GM12878 (cell line): ENCODE measurements at regions not wholly inside any gene's neighbourhood (a gene's known extent, or its start where the extent isn't known, plus 50 kb on each side); places are given as distances from the start of the nearest gene placed in this dataset.

ENCODE experiments used
- ATAC-seq: fragments of 200-7000 bp; cut with Tn5 transposase; 3 replicates; pipeline ENCODE4 v1.9.1; 2020; ENCODE audit warnings: mild to moderate bottlenecking, moderate library complexity
- BruUV-seq: library from RNA; stranded (reverse); fragments of 400-500 nt; replicated peaks from 2 replicates; lab custom pipeline; 2021; lab: Mats Ljungman, UMichigan
- CTCF ChIA-PET: fragments of 300-600 bp; sonication (Branson Sonifier 250); formaldehyde crosslinking; extraction: SDS; loops from one replicate; lab custom pipeline; 2021; ENCODE audit warnings: inconsistent platforms; lab: Yijun Ruan, JAX
- POLR2A ChIA-PET: fragments of 350-600 bp; formaldehyde crosslinking; extraction: SDS; loops from one replicate; lab custom pipeline; 2021; ENCODE audit warnings: inconsistent platforms; lab: Charles Lee
- RAD21 ChIA-PET: fragments of 300-600 bp; sonication (Branson Sonifier 250); formaldehyde crosslinking; loops from one replicate; lab custom pipeline; 2023; ENCODE audit warnings: antibody characterized with exemption; ENCODE audit not compliant: unreplicated experiment; lab: Charles Lee
- SMC1A ChIA-PET: fragments of 300-600 bp; sonication (Branson Sonifier 250); formaldehyde crosslinking; loops from one replicate; lab custom pipeline; 2023; ENCODE audit not compliant: unreplicated experiment, uncharacterized antibody; lab: Charles Lee
- DNase-seq: peaks from one replicate; pipeline ENCODE4 v3.0.0-alpha.2; 2011; ENCODE audit warnings: low read depth, low spot score
- FAIRE-seq: peaks from 3 replicates; lab custom pipeline; 2011; peaks lifted over from hg19 to GRCh38; lab: Jason Lieb, UNC
- H2AFZ ChIP-seq: 2 replicates; pipeline ENCODE4 v1.6.0; 2011; ENCODE audit warnings: low read depth, low read length, control low read depth; ENCODE audit not compliant: control insufficient read depth
- H3K27ac ChIP-seq: 2 replicates; pipeline ENCODE4 v1.5.1; 2011; ENCODE audit warnings: control low read depth; ENCODE audit not compliant: control insufficient read depth, insufficient read depth
- H3K27me3 ChIP-seq, 2 experiments: replicated peaks in 1 of 2; 2 replicates each; pipeline versions ENCODE4 v1.6.0 to v1.6.1; 2011; ENCODE audit warnings: low read length in 1 of 2; ENCODE audit not compliant: control insufficient read depth in 2 of 2, insufficient read depth in 2 of 2
- H3K36me3 ChIP-seq, 2 experiments: 2 replicates each; pipeline ENCODE4 v1.5.1; 2011; ENCODE audit warnings: low read length in 1 of 2; ENCODE audit not compliant: control insufficient read depth in 2 of 2, insufficient read depth in 2 of 2
- H3K4me1 ChIP-seq: 2 replicates; pipeline ENCODE4 v1.6.1; 2011; ENCODE audit warnings: mild to moderate bottlenecking, low read length, moderate library complexity, mixed read lengths; ENCODE audit not compliant: control insufficient read depth, insufficient read depth
- H3K4me2 ChIP-seq: 2 replicates; pipeline ENCODE4 v1.6.0; 2011; ENCODE audit warnings: control low read depth; ENCODE audit not compliant: control insufficient read depth, insufficient read depth
- H3K4me3 ChIP-seq: fragments of 200-600 bp; sonication (generic); 2 replicates; pipeline ENCODE4 v1.5.1; 2016
- H3K79me2 ChIP-seq: 2 replicates; pipeline ENCODE4 v1.6.0; 2011; ENCODE audit warnings: low read length; ENCODE audit not compliant: control insufficient read depth, insufficient read depth
- H3K9ac ChIP-seq: 2 replicates; pipeline ENCODE4 v1.8.0; 2011; ENCODE audit warnings: low read length, control low read depth, mixed read lengths; ENCODE audit not compliant: control insufficient read depth, insufficient read depth
- H3K9me3 ChIP-seq: replicated peaks from 3 replicates; pipeline ENCODE4 v1.5.1; 2011; ENCODE audit warnings: mild to moderate bottlenecking, low read length; ENCODE audit not compliant: control insufficient read depth, insufficient read depth
- H4K20me1 ChIP-seq: 2 replicates; pipeline ENCODE4 v1.6.0; 2011; ENCODE audit not compliant: control insufficient read depth, insufficient read depth
- IKZF2 ChIP-seq, 2 experiments: fragments of 450-650 bp; IDR thresholded peaks; 2 replicates each; pipeline ENCODE4 v1.6.1; 2017; ENCODE audit warnings: mild to moderate bottlenecking in 2 of 2, moderate library complexity in 2 of 2
- KDM1A ChIP-seq: fragments of 200-600 bp; sonication (generic); IDR thresholded peaks from 2 replicates; pipeline ENCODE4 v1.6.1; 2016; ENCODE audit warnings: borderline replicate concordance
- RB1 ChIP-seq: fragments of 450-650 bp; formaldehyde crosslinking; IDR thresholded peaks from 2 replicates; pipeline ENCODE4 v1.6.1; 2017; ENCODE audit warnings: mild to moderate bottlenecking, borderline replicate concordance
- SIX5 ChIP-seq: IDR thresholded peaks from 2 replicates; pipeline ENCODE4 v1.6.1; 2011; ENCODE audit warnings: mild to moderate bottlenecking, low read depth, low read length, moderate library complexity; ENCODE audit not compliant: severe bottlenecking
- WGBS: methylation state at CpG from one replicate; pipeline ENCODE4 v1.1.6; 2016; ENCODE audit warnings: low lambda C conversion rate; ENCODE audit not compliant: insufficient replicate concordance, insufficient coverage; ENCODE audit errors: missing lambda C conversion rate; 5-methylcytosine and 5-hydroxymethylcytosine counted together
- in situ Hi-C: fragments of 300-500 bp; cut with MboI; formaldehyde crosslinking; loops from 9 replicates; pipeline ENCODE4 v1.14.3; 2018; ENCODE audit warnings: mixed read lengths
- intact Hi-C: fragments of 100-400 bp; cut with micrococcal nuclease; formaldehyde crosslinking; loops from one replicate; pipeline ENCODE4 v1.14.2; 2022; ENCODE audit not compliant: unreplicated experiment
- TF ChIP-seq, protein P1 (sequence below): fragments of 450-650 bp; IDR thresholded peaks from 2 replicates; pipeline ENCODE4 v1.6.1; 2017; ENCODE audit warnings: mild to moderate bottlenecking
- TF ChIP-seq, protein P2 (sequence below), 3 experiments: IDR thresholded peaks in 2 of 3; conservative IDR thresholded peaks in 1 of 3; 2 replicates each; pipeline ENCODE4 v1.5.1; 2011; ENCODE audit warnings: low read depth in 3 of 3, low read length in 3 of 3, mild to moderate bottlenecking in 3 of 3, control low read depth in 2 of 3, moderate library complexity in 2 of 3, inconsistent platforms in 1 of 3, mixed read lengths in 1 of 3; ENCODE audit not compliant: control insufficient read depth in 2 of 3, insufficient read depth in 1 of 3; ENCODE audit errors: extremely low read depth in 1 of 3

- no peak overlapping the region for H2AFZ ChIP-seq
- SMC1A ChIA-PET, result interaction anchor here (1.0 to 1.1 kb wide), 2 partner anchors 8 to 112 kb away, joined by 3 read pairs; no protein-coding TSS in a partner anchor
- no peak for FAIRE-seq
Observed at GRCh38 chr4:20378181-20378580, 126.5 kb downstream of the SLIT2 start.

More at GRCh38 chr4:20378181-20378580, 126.5 kb downstream of the SLIT2 start:
- ATAC-seq (no peak), DNase-seq (no peak)
- TF ChIP-seq KDM1A, result no peak
- TF ChIP-seq, protein P1, sequence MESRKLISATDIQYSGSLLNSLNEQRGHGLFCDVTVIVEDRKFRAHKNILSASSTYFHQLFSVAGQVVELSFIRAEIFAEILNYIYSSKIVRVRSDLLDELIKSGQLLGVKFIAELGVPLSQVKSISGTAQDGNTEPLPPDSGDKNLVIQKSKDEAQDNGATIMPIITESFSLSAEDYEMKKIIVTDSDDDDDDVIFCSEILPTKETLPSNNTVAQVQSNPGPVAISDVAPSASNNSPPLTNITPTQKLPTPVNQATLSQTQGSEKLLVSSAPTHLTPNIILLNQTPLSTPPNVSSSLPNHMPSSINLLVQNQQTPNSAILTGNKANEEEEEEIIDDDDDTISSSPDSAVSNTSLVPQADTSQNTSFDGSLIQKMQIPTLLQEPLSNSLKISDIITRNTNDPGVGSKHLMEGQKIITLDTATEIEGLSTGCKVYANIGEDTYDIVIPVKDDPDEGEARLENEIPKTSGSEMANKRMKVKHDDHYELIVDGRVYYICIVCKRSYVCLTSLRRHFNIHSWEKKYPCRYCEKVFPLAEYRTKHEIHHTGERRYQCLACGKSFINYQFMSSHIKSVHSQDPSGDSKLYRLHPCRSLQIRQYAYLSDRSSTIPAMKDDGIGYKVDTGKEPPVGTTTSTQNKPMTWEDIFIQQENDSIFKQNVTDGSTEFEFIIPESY, result no peak
- TF ChIP-seq, protein P2, sequence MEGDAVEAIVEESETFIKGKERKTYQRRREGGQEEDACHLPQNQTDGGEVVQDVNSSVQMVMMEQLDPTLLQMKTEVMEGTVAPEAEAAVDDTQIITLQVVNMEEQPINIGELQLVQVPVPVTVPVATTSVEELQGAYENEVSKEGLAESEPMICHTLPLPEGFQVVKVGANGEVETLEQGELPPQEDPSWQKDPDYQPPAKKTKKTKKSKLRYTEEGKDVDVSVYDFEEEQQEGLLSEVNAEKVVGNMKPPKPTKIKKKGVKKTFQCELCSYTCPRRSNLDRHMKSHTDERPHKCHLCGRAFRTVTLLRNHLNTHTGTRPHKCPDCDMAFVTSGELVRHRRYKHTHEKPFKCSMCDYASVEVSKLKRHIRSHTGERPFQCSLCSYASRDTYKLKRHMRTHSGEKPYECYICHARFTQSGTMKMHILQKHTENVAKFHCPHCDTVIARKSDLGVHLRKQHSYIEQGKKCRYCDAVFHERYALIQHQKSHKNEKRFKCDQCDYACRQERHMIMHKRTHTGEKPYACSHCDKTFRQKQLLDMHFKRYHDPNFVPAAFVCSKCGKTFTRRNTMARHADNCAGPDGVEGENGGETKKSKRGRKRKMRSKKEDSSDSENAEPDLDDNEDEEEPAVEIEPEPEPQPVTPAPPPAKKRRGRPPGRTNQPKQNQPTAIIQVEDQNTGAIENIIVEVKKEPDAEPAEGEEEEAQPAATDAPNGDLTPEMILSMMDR (IDR thresholded peaks at IDR 0.05 in 2 of 3, conservative IDR thresholded peaks at IDR 0.05 in 1 of 3; ENCODE audit: control insufficient read depth in 2 of 3, extremely low read depth in 1 of 3, insufficient read depth in 1 of 3, low read depth in 3 of 3, low read length in 3 of 3), result no peak
- TF ChIP-seq RB1, result no peak
- TF ChIP-seq SIX5, result no peak
- no peak for TF ChIP-seq IKZF2 (IDR thresholded peaks at IDR 0.05)
- WGBS, result 0% methylated on average over 1 of the region's 1 CpG
- no peak overlapping the region for H3K27ac ChIP-seq
- no TSS peak for BruUV-seq
- no peaks in the 10 kb centered on the region for H4K20me1 ChIP-seq
- no peaks in the 10 kb centered on the region for H3K36me3 ChIP-seq
- in situ Hi-C loops (no loop called here), intact Hi-C loops (no loop called here)
- no peaks in the 10 kb centered on the region for H3K4me1 ChIP-seq
- ChIA-PET RAD21 (no interaction called here), POLR2A (no interaction called here), CTCF (interaction anchor here (1.7 kb wide), 1 partner anchor 17 kb away, joined by 3 read pairs; no protein-coding TSS in a partner anchor)
- H3K4me3 ChIP-seq, result no peak overlapping the region
- H3K9me3 ChIP-seq, result no peaks in the 10 kb centered on the region
- no peak overlapping the region for H3K4me2 ChIP-seq
- H3K79me2 ChIP-seq, result no peaks in the 10 kb centered on the region
- H3K9ac ChIP-seq, result no peak overlapping the region
- H3K27me3 ChIP-seq, result no peaks in the 10 kb centered on the region
